ENCODE measurements at regions not wholly inside any gene's neighbourhood (a gene's known extent, or its start where the extent isn't known, plus 50 kb on each side); places are given as distances from the start of the nearest gene placed in this dataset.

GRCh38 chr5:174570662-174571061, 153.7 kb upstream of the MSX2 start:
- no peak for TF ChIP-seq CTCF (conservative IDR thresholded peaks at IDR 0.05 in 1 of 2, IDR thresholded peaks at IDR 0.05 in 1 of 2; ENCODE audit: low read depth in 1 of 2, low read length in 2 of 2)
- TF ChIP-seq EZH2 (IDR thresholded peaks at IDR 0.05; ENCODE audit: low read length, missing control alignments) = no peak
